SU-DHL-6 (cell line): ENCODE measurements at regions not wholly inside any gene's neighbourhood (a gene's known extent, or its start where the extent isn't known, plus 50 kb on each side); places are given as distances from the start of the nearest gene placed in this dataset.

Source experiments
- H2AFZ ChIP-seq: fragments of 200-600 bp; sonication (generic); 2 replicates; pipeline ENCODE4 v1.6.1; 2014; ENCODE audit warnings: low read depth, mild to moderate bottlenecking, moderate library complexity, mixed read lengths, antibody characterized with exemption, low read length; ENCODE audit not compliant: severe bottlenecking
- H3F3A ChIP-seq: fragments of 200-600 bp; shearing (Covaris generic); 2 replicates; pipeline ENCODE4 v1.6.0; 2016; ENCODE audit warnings: antibody characterized with exemption, mild to moderate bottlenecking; ENCODE audit not compliant: insufficient read depth
- H3K27ac ChIP-seq: fragments of 200-600 bp; sonication (generic); 2 replicates; pipeline ENCODE4 v1.5.1; 2016; ENCODE audit warnings: low read depth, mild to moderate bottlenecking, low read length, moderate library complexity, mixed read lengths
- H3K27me3 ChIP-seq: fragments of 200-600 bp; sonication (generic), shearing (Covaris generic); 2 replicates; pipeline ENCODE4 v1.6.0; 2014; ENCODE audit warnings: mild to moderate bottlenecking, low read length
- H3K36me3 ChIP-seq: fragments of 200-600 bp; sonication (generic); 2 replicates; pipeline ENCODE4 v1.6.1; 2014; ENCODE audit warnings: mild to moderate bottlenecking, low read length, mixed read lengths
- H3K4me2 ChIP-seq: fragments of 300-600, 200-600 bp; shearing (Covaris generic), sonication (generic); 2 replicates; pipeline ENCODE4 v1.6.0; 2014; ENCODE audit warnings: low read length, low read depth, mild to moderate bottlenecking; ENCODE audit not compliant: poor library complexity, severe bottlenecking
- H3K4me3 ChIP-seq: fragments of 200-600 bp; sonication (generic); 2 replicates; pipeline ENCODE4 v1.5.1; 2014; ENCODE audit warnings: antibody characterized with exemption, low read length, mild to moderate bottlenecking, mixed read lengths; ENCODE audit not compliant: insufficient read depth, poor library complexity, severe bottlenecking
- H3K79me2 ChIP-seq: fragments of 200-600 bp; sonication (generic); 2 replicates; pipeline ENCODE4 v1.6.1; 2014; ENCODE audit warnings: mild to moderate bottlenecking, low read length, moderate library complexity; ENCODE audit not compliant: insufficient read depth
- H3K9ac ChIP-seq: fragments of 200-600 bp; sonication (generic); 2 replicates; pipeline ENCODE4 v1.7.0; 2014; ENCODE audit warnings: mild to moderate bottlenecking, low read length
- H3K9me2 ChIP-seq: fragments of 200-600 bp; sonication (generic); replicated peaks from 2 replicates; pipeline ENCODE4 v1.6.1; 2014; ENCODE audit warnings: low read length; ENCODE audit not compliant: insufficient read depth
- H3K9me3 ChIP-seq: fragments of 200-600 bp; sonication (generic); 2 replicates; pipeline ENCODE4 v1.6.1; 2014; ENCODE audit warnings: low read length, mixed read lengths; ENCODE audit not compliant: insufficient read depth
- H4K20me1 ChIP-seq: fragments of 200-600 bp; sonication (generic); 2 replicates; pipeline ENCODE4 v1.6.1; 2014; ENCODE audit warnings: low read depth, mild to moderate bottlenecking, antibody characterized with exemption, low read length, moderate library complexity, mixed read lengths
- EZH2phosphoT487 ChIP-seq: fragments of 200-600 bp; sonication (generic), shearing (Covaris generic); conservative IDR thresholded peaks from 2 replicates; pipeline ENCODE4 v1.6.1; 2018; ENCODE audit warnings: mild to moderate bottlenecking, antibody characterized with exemption, low read length, moderate library complexity, mixed read lengths
- TF ChIP-seq, protein P1 (sequence below): fragments of 200-600 bp; sonication (generic); IDR thresholded peaks from one replicate; pipeline ENCODE4 v1.5.1; 2017; ENCODE audit warnings: antibody characterized with exemption, mild to moderate bottlenecking, low read length, moderate library complexity; ENCODE audit not compliant: insufficient read depth, poor library complexity, severe bottlenecking

DNA sequence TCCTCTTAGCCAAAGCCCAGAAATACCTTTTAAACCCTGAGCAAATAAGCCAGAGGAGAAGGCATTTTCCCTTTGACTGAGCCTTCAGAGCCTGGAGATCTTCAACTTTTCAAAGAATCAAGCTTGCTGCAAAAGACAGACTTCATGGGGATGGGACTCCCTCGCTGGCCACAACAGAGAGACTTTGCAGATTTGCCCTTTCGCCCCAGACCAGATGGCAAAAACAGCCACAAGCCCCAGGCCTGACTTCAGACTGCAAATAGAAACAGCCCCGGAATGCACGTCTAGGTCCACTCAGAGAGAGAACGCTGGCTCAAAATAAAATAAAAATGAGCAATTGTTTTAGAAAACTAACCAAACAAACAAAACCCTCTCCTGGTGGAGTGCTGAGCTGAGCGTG is 114.6 kb upstream of the MED13L start:
- Histone ChIP-seq H3K4me3 (no peak overlapping the region), H3K9ac (no peak overlapping the region), H2AFZ (no peak overlapping the region), H3F3A (no peaks in the 10 kb centered on the region), H3K4me2 (no peak overlapping the region), H3K9me3 (no peaks in the 10 kb centered on the region), H4K20me1 (no peaks in the 10 kb centered on the region), H3K9me2 (no peaks in the 10 kb centered on the region), H3K79me2 (no peaks in the 10 kb centered on the region), H3K27ac (no peak overlapping the region), H3K36me3 (no peaks in the 10 kb centered on the region), H3K27me3 (no peaks in the 10 kb centered on the region)
- TF ChIP-seq, protein P1, sequence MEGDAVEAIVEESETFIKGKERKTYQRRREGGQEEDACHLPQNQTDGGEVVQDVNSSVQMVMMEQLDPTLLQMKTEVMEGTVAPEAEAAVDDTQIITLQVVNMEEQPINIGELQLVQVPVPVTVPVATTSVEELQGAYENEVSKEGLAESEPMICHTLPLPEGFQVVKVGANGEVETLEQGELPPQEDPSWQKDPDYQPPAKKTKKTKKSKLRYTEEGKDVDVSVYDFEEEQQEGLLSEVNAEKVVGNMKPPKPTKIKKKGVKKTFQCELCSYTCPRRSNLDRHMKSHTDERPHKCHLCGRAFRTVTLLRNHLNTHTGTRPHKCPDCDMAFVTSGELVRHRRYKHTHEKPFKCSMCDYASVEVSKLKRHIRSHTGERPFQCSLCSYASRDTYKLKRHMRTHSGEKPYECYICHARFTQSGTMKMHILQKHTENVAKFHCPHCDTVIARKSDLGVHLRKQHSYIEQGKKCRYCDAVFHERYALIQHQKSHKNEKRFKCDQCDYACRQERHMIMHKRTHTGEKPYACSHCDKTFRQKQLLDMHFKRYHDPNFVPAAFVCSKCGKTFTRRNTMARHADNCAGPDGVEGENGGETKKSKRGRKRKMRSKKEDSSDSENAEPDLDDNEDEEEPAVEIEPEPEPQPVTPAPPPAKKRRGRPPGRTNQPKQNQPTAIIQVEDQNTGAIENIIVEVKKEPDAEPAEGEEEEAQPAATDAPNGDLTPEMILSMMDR: no peak
- TF ChIP-seq EZH2phosphoT487: no peak

DNA sequence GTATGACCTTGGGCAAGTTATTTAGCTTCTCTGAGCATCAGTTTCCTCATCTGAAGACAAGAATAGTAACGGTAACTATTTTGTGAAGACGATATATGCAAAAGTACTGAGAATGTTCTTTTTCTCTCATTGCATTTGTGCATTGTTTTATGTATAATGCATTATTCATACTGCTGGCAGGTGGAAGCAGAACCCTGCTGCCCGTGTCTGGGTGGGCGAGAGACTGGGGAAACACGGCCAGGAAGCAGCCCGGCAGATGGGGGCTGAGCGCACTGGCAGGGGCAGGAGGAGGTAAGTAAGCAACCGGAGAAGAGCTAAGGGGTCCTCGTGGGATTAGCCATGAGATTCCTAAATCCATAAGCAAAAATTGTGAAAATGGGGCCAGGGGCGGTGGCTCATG is 115.8 kb upstream of the MED13L start:
- TF ChIP-seq EZH2phosphoT487: no peak
- TF ChIP-seq, protein P1: no peak
- no peaks in the 10 kb centered on the region for H3K27me3 ChIP-seq
- no peaks in the 10 kb centered on the region for H3K36me3 ChIP-seq
- H2AFZ ChIP-seq: no peak overlapping the region
- no peaks in the 10 kb centered on the region for H4K20me1 ChIP-seq
- no peaks in the 10 kb centered on the region for H3K9me2 ChIP-seq
- H3K4me3 ChIP-seq: no peak overlapping the region
- no peaks in the 10 kb centered on the region for H3F3A ChIP-seq
- no peak overlapping the region for H3K4me2 ChIP-seq
- H3K27ac ChIP-seq: no peak overlapping the region
- H3K79me2 ChIP-seq: no peaks in the 10 kb centered on the region
- H3K9ac ChIP-seq: no peak overlapping the region
- no peaks in the 10 kb centered on the region for H3K9me3 ChIP-seq

DNA sequence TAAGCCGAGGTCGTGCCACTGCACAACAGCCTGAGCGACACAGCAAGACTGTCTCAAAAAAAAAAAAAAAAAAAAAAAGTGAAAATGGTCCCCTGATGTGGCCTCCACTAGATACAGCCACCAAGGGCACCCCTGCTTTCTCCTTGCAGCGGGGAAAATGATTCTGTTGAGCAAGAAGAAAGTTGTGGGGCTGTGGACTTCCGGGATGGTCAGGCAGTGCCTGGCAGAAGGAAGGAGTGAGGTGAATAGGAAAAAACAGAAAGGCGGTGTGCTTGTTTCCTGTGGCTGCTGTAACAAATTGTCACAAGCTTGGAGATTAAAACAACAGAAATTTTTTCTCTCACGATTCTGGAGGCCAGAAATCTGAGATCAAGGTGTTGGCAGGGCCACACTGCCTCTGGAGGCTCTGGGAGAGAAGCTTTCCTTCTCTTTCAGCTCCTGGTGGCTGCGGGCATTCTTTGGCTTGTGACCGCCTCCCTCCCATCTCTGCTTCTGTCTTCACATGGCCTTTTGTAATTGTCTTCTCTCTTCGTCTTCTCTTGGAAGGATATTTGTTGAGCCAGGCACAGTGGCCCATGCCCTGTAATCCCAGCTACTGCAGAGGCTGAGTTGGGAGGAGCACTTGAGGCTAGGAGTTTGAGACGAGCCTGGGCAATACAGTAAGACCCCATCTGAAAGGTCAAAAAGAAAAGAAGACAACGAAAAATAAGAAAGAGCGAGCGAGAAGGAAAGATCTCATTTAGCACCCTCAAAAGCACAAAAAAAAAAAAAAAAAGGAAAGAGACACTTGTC is 116.6 kb upstream of the MED13L start:
- H3F3A ChIP-seq: no peaks in the 10 kb centered on the region
- H3K27me3 ChIP-seq: no peaks in the 10 kb centered on the region
- no peaks in the 10 kb centered on the region for H4K20me1 ChIP-seq
- H3K4me3 ChIP-seq: no peak overlapping the region
- TF ChIP-seq, protein P1: no peak
- no peak for TF ChIP-seq EZH2phosphoT487
- H3K36me3 ChIP-seq: no peaks in the 10 kb centered on the region
- H2AFZ ChIP-seq: no peak overlapping the region
- H3K9ac ChIP-seq: no peak overlapping the region
- no peak overlapping the region for H3K4me2 ChIP-seq
- no peaks in the 10 kb centered on the region for H3K9me3 ChIP-seq
- no peaks in the 10 kb centered on the region for H3K79me2 ChIP-seq
- no peaks in the 10 kb centered on the region for H3K9me2 ChIP-seq
- no peak overlapping the region for H3K27ac ChIP-seq
